ENCODE measurements at regions not wholly inside any gene's neighbourhood (a gene's known extent, or its start where the extent isn't known, plus 50 kb on each side); places are given as distances from the start of the nearest gene placed in this dataset.

DNA sequence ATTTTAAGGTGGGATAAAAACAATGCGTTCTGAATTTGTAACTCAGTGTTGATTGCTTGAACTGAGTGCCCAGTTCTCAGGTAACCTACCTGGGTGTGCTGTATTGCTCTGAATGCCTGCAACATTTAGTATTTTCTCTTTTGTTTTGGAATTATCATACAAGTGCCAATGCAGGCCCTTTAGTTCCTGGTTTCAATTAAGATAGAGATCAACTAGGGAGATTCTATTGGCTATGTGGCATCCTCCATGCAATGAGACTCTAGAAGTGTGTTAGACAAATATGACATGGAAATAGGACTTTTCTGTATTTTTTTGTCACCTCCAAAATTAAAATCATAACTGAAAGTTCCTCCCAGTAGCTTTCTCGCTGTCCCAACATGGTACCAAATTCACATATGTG, 438.7 kb upstream of the IGFBP7 start:
- no peak overlapping the region for H3K27ac ChIP-seq
- ATAC-seq (ENCODE audit: insufficient number of reproducible peaks, low FRiP score, low read depth) (no peak), DNase-seq (ENCODE audit: low spot score) (no peak)
- H3K36me3 ChIP-seq: no peaks in the 10 kb centered on the region
- no peaks in the 10 kb centered on the region for H3K27me3 ChIP-seq (replicated peaks; ENCODE audit: insufficient read depth)
- TF ChIP-seq CTCF (IDR thresholded peaks at IDR 0.05): no peak
- H3K4me1 ChIP-seq (ENCODE audit: control insufficient read depth in 1 of 2, low read depth in 2 of 2): no peaks in the 10 kb centered on the region
- no peaks in the 10 kb centered on the region for H3K9me3 ChIP-seq
- H3K4me3 ChIP-seq: no peak overlapping the region

DNA sequence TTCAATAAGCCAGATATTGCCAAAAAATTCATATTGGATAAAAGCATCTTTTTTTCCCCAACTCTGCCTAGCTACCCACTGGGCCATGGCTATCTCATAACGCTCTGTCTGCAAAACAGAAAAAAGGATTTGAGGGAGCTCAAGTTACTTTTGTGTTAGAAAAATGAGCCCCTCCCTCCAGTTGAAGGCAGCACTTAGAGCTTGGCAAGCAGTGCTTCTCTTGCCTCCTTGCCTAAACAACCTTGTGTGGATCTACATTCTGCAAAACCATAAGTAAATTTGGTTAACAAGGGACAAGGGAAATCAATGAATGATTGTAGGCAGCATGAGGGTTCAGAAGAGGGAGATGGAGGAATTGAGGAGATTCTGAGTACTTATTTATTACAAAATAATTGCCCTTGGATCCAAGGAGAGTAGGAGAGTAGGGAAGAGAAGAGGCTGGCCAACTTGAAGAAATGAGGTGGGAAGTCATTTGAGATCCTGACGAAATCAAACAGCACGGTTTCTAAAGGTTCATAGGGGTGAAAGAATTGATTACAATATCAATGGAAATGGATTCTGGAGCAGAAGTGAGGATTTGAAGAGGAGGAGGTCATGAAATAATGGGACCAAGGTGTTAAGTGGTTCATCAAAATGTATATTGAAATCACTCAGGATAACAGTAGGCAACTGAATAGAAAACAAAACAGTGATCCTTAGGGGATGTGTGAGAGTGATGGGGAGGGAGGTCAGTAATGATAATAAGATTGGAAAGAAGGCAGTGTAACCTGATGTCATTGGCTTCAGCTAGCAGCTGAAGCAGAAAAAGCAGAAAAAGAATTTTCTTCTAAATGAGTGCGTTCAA, 434.8 kb upstream of the IGFBP7 start:
- Histone ChIP-seq H3K27me3 (replicated peaks; ENCODE audit: insufficient read depth) (no peaks in the 10 kb centered on the region), H3K4me3 (no peak overlapping the region), H3K4me1 (ENCODE audit: control insufficient read depth in 1 of 2, low read depth in 2 of 2) (no peaks in the 10 kb centered on the region), H3K9me3 (no peaks in the 10 kb centered on the region), H3K36me3 (no peaks in the 10 kb centered on the region), H3K27ac (no peak overlapping the region)
- no peak for TF ChIP-seq CTCF (IDR thresholded peaks at IDR 0.05)
- ATAC-seq (ENCODE audit: insufficient number of reproducible peaks, low FRiP score, low read depth) (no peak), DNase-seq (ENCODE audit: low spot score) (no peak)

DNA sequence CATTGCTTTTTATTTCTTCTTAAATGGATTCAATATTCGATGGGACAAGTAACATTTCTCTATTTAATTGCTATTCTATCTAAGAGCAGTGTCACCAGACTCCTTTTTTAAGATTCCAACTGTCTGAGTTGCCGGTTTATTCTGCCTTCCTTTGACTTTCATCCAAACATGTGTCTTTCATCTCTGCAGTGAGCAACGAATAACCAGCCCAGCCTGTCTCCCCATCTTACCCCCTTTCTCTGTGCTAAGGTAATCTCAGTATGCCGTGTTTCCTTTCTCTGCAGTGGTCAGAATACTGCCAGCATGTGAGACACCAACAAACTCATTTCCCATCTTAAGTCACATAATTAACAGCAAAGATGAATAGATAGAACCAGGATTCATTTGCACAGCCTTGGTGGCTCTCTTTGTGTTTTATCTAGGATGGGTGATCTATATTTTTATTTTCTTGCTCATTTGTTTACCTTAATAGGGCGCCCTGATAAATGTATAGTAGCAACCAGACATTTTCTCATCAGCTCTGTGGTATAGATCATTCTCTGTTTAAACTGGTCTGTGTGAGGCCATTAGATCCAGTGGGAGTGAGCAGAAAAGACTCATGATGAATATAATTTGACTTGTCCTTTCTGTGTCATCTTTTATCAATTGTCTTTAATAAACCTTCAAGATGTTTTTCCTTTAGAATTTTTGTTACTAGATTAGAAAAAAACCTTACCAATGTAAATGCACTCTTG, 394.8 kb upstream of the IGFBP7 start:
- Histone ChIP-seq H3K27ac (no peak overlapping the region), H3K36me3 (no peaks in the 10 kb centered on the region), H3K4me1 (ENCODE audit: control insufficient read depth in 1 of 2, low read depth in 2 of 2) (peaks cover 0 to 8% of the 10 kb centered on the region in 2 donors), H3K27me3 (replicated peaks; ENCODE audit: insufficient read depth) (no peaks in the 10 kb centered on the region), H3K9me3 (no peaks in the 10 kb centered on the region), H3K4me3 (no peak overlapping the region)
- no peak for DNase-seq (ENCODE audit: low spot score)
- TF ChIP-seq CTCF (IDR thresholded peaks at IDR 0.05): no peak
- no peak for ATAC-seq (ENCODE audit: insufficient number of reproducible peaks, low FRiP score, low read depth)

DNA sequence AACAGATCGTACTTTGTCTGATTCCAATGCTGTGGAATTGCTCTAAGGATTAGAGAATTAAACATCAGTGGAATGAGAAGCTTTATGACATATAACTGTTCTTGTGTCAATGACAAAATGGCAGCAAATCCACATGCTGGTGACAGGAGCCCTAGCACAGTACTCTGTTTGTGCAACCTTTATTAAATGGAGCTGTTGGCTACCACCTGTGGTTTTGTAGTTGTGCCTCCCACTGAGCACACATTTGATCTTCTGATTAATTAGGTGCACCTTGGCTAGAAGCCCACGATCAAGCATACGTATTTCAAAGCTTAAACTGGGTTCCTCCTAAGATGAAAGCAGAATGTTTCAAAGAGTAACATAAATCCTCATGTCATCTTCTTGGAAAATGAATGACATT, 394.0 kb upstream of the IGFBP7 start:
- H3K27me3 ChIP-seq (replicated peaks; ENCODE audit: insufficient read depth): no peaks in the 10 kb centered on the region
- TF ChIP-seq CTCF (IDR thresholded peaks at IDR 0.05): no peak
- no peak overlapping the region for H3K4me3 ChIP-seq
- ATAC-seq (ENCODE audit: insufficient number of reproducible peaks, low FRiP score, low read depth) (no peak), DNase-seq (ENCODE audit: low spot score) (no peak)
- H3K9me3 ChIP-seq: no peaks in the 10 kb centered on the region
- H3K27ac ChIP-seq: no peak overlapping the region
- no peaks in the 10 kb centered on the region for H3K36me3 ChIP-seq
- peaks cover 0 to 8% of the 10 kb centered on the region in 2 donors for H3K4me1 ChIP-seq (ENCODE audit: control insufficient read depth in 1 of 2, low read depth in 2 of 2)

DNA sequence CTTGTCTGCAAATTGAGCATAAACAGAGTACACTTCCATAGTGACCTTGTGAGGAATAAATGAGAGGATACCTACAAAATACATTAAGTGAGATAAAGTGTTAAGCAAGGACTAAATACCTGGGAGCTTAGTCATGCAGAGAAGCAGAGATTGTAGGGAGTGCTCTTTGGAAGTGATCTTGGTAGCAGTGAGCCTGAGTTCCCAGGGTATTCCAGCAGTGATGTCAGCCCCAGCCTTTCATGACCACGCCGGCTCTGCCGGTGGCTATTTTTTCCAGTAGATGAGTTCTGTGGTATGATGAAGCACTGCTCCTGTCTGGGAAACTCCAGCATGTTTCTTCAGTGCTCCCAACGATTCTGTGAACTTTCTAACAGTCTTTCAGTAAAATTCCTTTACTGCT, 391.5 kb upstream of the IGFBP7 start:
- ATAC-seq (ENCODE audit: insufficient number of reproducible peaks, low FRiP score, low read depth) (no peak), DNase-seq (ENCODE audit: low spot score) (no peak)
- peaks cover 0 to 8% of the 10 kb centered on the region in 2 donors for H3K4me1 ChIP-seq (ENCODE audit: control insufficient read depth in 1 of 2, low read depth in 2 of 2)
- no peak overlapping the region for H3K4me3 ChIP-seq
- TF ChIP-seq CTCF (IDR thresholded peaks at IDR 0.05): no peak
- no peak overlapping the region for H3K27ac ChIP-seq
- H3K9me3 ChIP-seq: no peaks in the 10 kb centered on the region
- H3K27me3 ChIP-seq (replicated peaks; ENCODE audit: insufficient read depth): no peaks in the 10 kb centered on the region
- no peaks in the 10 kb centered on the region for H3K36me3 ChIP-seq

All from thoracic aorta (tissue), 2 donors.